Karpas-422 (cell line): ENCODE measurements at regions not wholly inside any gene's neighbourhood (a gene's known extent, or its start where the extent isn't known, plus 50 kb on each side); places are given as distances from the start of the nearest gene placed in this dataset.
"Not testable (repeated sequence)": the region's sequence is repeated elsewhere in the genome, so short reads cannot be mapped to it uniquely, and the experiment has no call there.

Source experiments
- DNase-seq: peaks from one replicate; pipeline ENCODE4 v3.0.0-alpha.2; 2015
- H2AFZ ChIP-seq: fragments of 200-600 bp; sonication (generic); 2 replicates; pipeline ENCODE4 v1.6.1; 2014; ENCODE audit warnings: antibody characterized with exemption, low read length, mixed read lengths
- H3K27ac ChIP-seq: fragments of 200-600 bp; sonication (generic); 2 replicates; pipeline ENCODE4 v1.5.1; 2014; ENCODE audit warnings: mild to moderate bottlenecking, low read length, moderate library complexity
- H3K27me3 ChIP-seq: fragments of 200-600 bp; sonication (generic); 2 replicates; pipeline ENCODE4 v1.6.1; 2014; ENCODE audit warnings: low read length, mixed read lengths
- H3K36me3 ChIP-seq: fragments of 200-600 bp; sonication (generic); 2 replicates; pipeline ENCODE4 v1.6.1; 2014; ENCODE audit warnings: low read length, mixed read lengths; ENCODE audit not compliant: insufficient read depth
- H3K4me1 ChIP-seq: fragments of 200-600 bp; sonication (generic); 2 replicates; pipeline ENCODE4 v1.6.1; 2014; ENCODE audit warnings: mild to moderate bottlenecking, low read length, mixed read lengths
- H3K4me2 ChIP-seq: fragments of 200-600 bp; sonication (generic); 2 replicates; pipeline ENCODE4 v1.6.1; 2014; ENCODE audit warnings: low read length, low read depth, mild to moderate bottlenecking; ENCODE audit not compliant: poor library complexity, severe bottlenecking
- H3K4me3 ChIP-seq: fragments of 200-600 bp; sonication (generic); 2 replicates; pipeline ENCODE4 v1.5.1; 2014; ENCODE audit warnings: mild to moderate bottlenecking, antibody characterized with exemption, low read length, mixed read lengths
- H3K79me2 ChIP-seq: fragments of 200-600 bp; sonication (generic); 2 replicates; pipeline ENCODE4 v1.6.1; 2014; ENCODE audit warnings: mild to moderate bottlenecking, low read length, mixed read lengths
- H3K9ac ChIP-seq: fragments of 200-600 bp; sonication (generic); 2 replicates; pipeline ENCODE4 v1.6.0; 2014; ENCODE audit warnings: low read length
- H3K9me2 ChIP-seq: fragments of 200-600 bp; sonication (generic), shearing (Covaris generic); replicated peaks from 2 replicates; pipeline ENCODE4 v1.6.0; 2014; ENCODE audit warnings: mild to moderate bottlenecking, low read length, moderate library complexity; ENCODE audit not compliant: insufficient read depth
- H3K9me3 ChIP-seq: fragments of 300-700, 200-600 bp; sonication (generic); 2 replicates; pipeline ENCODE4 v1.6.1; 2014; ENCODE audit warnings: low read length, mixed read lengths
- H4K20me1 ChIP-seq: fragments of 200-600 bp; sonication (generic); 2 replicates; pipeline ENCODE4 v1.6.1; 2014; ENCODE audit warnings: mild to moderate bottlenecking, antibody characterized with exemption, low read length, low read depth; ENCODE audit not compliant: insufficient read depth

DNA sequence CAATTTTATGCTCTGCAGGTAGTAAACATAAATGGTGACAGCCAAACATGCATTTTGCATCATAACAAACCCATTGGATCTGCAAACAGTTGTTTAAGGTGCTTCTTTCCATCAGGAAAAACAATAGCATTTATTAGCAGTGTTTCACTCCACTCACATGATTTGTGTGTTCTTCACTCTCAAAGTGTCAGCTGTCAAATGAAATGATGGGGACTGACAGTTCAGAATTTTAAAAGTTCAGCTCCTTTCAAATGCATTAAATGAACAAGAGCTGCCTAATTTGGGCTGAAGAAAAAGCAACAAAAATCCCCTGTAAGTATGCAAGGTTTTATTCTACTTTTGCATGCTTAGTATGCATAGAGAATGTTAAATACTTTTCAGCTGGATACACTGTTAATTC, 145.2 kb upstream of the CDIN1 start:
- Histone ChIP-seq H3K4me3 (no peak overlapping the region), H3K79me2 (no peaks in the 10 kb centered on the region), H3K4me1 (no peaks in the 10 kb centered on the region), H3K9ac (no peak overlapping the region), H3K9me3 (no peaks in the 10 kb centered on the region), H3K27me3 (no peaks in the 10 kb centered on the region), H3K4me2 (no peak overlapping the region), H2AFZ (no peak overlapping the region), H3K9me2 (no peaks in the 10 kb centered on the region), H3K27ac (no peak overlapping the region), H3K36me3 (no peaks in the 10 kb centered on the region), H4K20me1 (no peaks in the 10 kb centered on the region)
- no peak for DNase-seq

DNA sequence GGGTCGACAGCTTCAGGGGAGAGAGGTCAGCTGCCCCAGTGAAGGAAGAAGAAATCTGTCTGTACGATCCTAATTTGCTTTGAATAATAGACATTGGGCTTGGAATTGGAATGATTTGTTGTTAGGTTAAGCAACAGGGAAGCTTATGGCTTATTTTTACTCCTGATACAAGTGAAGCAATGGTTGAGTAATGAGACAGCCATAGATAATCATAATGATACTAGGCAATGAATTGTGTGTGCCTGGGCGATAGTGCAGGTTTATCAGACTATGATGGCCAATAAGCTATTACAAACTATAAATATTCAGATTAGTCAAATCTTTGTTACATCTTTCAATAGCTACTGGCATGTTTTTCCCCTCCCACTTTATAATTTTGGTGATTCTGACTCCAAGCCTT, 140.9 kb upstream of the CDIN1 start:
- no peak for DNase-seq
- H3K27ac ChIP-seq = no peak overlapping the region
- no peaks in the 10 kb centered on the region for H4K20me1 ChIP-seq
- H3K36me3 ChIP-seq = no peaks in the 10 kb centered on the region
- no peaks in the 10 kb centered on the region for H3K9me3 ChIP-seq
- H3K4me2 ChIP-seq = no peak overlapping the region
- no peaks in the 10 kb centered on the region for H3K79me2 ChIP-seq
- no peaks in the 10 kb centered on the region for H3K27me3 ChIP-seq
- no peak overlapping the region for H3K9ac ChIP-seq
- H3K4me3 ChIP-seq = no peak overlapping the region
- H3K9me2 ChIP-seq = no peaks in the 10 kb centered on the region
- H3K4me1 ChIP-seq = no peaks in the 10 kb centered on the region
- H2AFZ ChIP-seq = no peak overlapping the region

DNA sequence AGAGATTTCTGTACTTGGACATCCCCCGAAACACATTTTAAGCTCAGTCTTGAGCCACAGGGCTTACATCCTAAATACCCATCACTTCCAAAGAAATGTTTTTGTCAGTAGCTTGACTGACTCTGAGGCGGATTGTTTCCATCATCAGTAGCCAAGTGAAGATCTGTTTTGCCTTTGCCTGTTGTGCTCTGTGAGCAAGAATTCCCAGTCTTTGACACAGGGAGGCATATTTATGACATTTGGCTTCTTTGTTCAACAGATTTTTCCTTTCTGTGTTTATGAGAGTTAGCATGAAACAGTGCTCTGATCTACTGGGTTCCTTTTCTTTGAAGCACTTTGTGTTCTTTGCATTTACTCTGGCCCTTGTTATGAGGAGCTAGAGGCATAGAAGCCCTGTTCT, 132.1 kb upstream of the CDIN1 start:
- Histone ChIP-seq H3K4me2 (no peak overlapping the region), H3K27ac (no peak overlapping the region), H3K9me3 (no peaks in the 10 kb centered on the region), H3K79me2 (no peaks in the 10 kb centered on the region), H3K4me1 (no peaks in the 10 kb centered on the region), H3K36me3 (no peaks in the 10 kb centered on the region), H3K9me2 (no peaks in the 10 kb centered on the region), H3K9ac (no peak overlapping the region), H3K27me3 (no peaks in the 10 kb centered on the region), H3K4me3 (no peak overlapping the region), H2AFZ (no peak overlapping the region), H4K20me1 (no peaks in the 10 kb centered on the region)
- DNase-seq = no peak

DNA sequence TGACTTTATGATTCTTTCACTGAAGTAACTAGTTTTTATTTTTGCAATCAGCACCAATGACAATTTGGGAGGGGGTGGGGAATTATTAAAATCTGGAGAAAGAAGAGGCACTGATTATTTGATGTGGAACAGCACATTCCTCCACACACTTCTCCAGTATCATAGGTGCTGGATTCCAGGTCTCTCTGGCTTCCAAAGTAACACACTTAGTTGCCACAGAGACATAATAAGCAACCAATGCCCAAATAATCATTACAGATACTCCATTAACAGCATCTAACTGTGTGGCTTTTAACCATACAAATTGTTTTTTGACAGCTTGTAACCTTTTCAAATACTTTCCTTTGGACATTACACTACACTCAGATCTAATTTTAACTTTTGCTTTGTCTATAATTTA, 131.0 kb upstream of the CDIN1 start:
- Histone ChIP-seq H3K4me2 (no peak overlapping the region), H2AFZ (no peak overlapping the region), H3K27me3 (no peaks in the 10 kb centered on the region), H3K9ac (no peak overlapping the region), H3K79me2 (no peaks in the 10 kb centered on the region), H3K27ac (no peak overlapping the region), H3K36me3 (no peaks in the 10 kb centered on the region), H3K4me1 (no peaks in the 10 kb centered on the region), H3K9me3 (no peaks in the 10 kb centered on the region), H4K20me1 (no peaks in the 10 kb centered on the region), H3K4me3 (no peak overlapping the region), H3K9me2 (no peaks in the 10 kb centered on the region)
- no peak for DNase-seq

DNA sequence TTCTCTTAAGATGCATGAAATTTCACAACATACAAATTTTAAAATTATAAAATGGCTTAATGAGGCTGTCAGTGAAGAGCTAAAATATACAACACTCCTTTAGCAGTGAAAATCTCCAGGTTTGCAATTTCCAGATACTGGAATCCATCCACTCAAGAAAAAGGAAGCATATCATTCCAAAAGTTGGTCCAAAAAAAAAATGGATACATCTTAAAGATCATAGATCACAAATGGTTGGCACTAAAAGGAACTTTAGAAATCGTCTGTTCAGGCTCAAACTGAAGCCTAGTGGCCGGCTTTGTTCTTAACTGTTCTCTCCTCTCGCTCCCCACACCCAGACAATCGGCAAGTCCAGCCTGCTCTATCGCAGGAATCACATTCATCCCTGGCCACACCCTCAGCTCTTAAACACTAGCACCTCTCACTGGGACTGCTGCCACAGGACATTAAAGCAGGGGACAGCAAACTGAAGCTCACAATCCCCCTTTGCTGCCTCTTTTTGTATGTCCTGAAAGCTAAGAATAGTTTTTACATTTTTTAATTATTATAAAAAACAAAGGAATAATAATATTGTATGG, 130.3 kb upstream of the CDIN1 start:
- H3K9ac ChIP-seq = no peak overlapping the region
- no peak overlapping the region for H3K4me2 ChIP-seq

DNA sequence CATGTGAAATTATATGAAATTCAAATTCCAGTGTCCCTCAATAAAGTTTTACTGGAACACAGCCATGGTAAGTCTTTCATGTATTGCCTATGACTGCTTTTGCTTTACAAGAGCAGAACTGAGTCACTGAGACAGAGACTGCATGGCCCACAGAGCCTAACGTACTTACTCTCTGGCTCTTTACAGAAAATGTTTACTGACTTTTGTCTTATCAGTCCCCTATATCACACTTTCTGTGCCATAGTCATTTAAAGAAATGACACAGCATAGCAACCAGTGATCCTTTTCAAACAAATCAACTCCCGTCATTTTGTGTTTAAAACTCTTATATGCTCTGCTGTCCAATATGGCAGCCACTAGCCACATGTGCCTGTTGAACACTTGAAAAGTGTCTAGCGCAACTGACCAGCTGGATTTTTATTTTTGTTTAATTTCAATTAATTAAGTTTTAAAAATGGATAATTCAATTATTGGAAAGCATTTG, 129.7 kb upstream of the CDIN1 start:
- Histone ChIP-seq H3K9ac (no peak overlapping the region), H3K4me3 (no peak overlapping the region), H3K4me2 (no peak overlapping the region), H3K27me3 (no peaks in the 10 kb centered on the region), H3K9me3 (no peaks in the 10 kb centered on the region), H3K36me3 (no peaks in the 10 kb centered on the region), H4K20me1 (no peaks in the 10 kb centered on the region), H3K9me2 (no peaks in the 10 kb centered on the region), H3K79me2 (no peaks in the 10 kb centered on the region), H3K4me1 (no peaks in the 10 kb centered on the region), H2AFZ (no peak overlapping the region), H3K27ac (no peak overlapping the region)
- no peak for DNase-seq

More for the DNA sequence above, 130.3 kb upstream of the CDIN1 start:
- Histone ChIP-seq H3K9me3 (no peaks in the 10 kb centered on the region), H3K36me3 (no peaks in the 10 kb centered on the region), H3K4me3 (no peak overlapping the region), H4K20me1 (no peaks in the 10 kb centered on the region), H3K79me2 (no peaks in the 10 kb centered on the region), H2AFZ (no peak overlapping the region), H3K27ac (no peak overlapping the region), H3K4me1 (no peaks in the 10 kb centered on the region), H3K9me2 (no peaks in the 10 kb centered on the region), H3K27me3 (no peaks in the 10 kb centered on the region)
- DNase-seq = no peak

DNA sequence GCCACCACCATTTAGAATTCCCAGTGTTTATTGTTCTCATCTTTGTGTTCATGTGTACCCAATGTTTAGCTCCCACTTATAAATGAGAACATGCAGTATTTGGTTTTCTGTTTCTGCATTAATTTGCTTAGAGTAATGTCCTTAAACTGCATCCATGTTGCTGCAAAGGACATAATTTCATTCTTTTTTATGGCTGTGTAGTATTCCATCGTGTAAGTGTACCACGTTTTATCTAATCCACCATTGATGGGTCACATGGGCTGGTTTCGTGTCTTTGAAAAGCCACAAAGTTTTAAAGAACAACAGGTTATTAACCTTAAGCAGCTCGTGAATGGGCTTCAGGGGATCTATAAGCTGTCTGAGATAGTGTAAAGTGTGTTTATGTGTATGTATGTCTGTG, 125.2 kb upstream of the CDIN1 start:
- H3K9ac ChIP-seq, H3K27me3 ChIP-seq, DNase-seq, H3K4me3 ChIP-seq, H4K20me1 ChIP-seq, H3K9me3 ChIP-seq, H3K27ac ChIP-seq, H3K4me1 ChIP-seq, H3K36me3 ChIP-seq, H3K9me2 ChIP-seq, H2AFZ ChIP-seq, H3K4me2 ChIP-seq, H3K79me2 ChIP-seq: not testable (repeated sequence)

DNA sequence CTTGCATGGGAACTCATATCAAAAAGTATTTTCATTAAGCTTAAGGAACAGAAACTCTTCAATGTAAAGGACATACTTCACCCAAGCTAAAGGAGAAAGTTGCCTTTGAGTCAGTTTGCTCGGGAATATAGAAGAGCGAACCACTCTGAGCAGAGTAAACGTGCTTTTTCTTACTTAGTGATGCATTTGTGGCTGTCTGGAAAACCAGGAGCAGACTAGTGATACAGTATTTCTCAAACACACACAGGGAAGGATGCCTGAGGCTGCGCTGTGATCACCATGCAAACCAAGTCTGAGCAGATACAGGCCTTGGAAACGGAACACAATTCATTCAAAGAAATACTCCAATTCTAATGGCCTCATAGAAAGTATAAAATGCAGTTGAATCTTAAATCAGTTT, 121.0 kb upstream of the CDIN1 start:
- no peak for DNase-seq
- no peaks in the 10 kb centered on the region for H3K36me3 ChIP-seq
- no peaks in the 10 kb centered on the region for H4K20me1 ChIP-seq
- H2AFZ ChIP-seq = no peak overlapping the region
- no peaks in the 10 kb centered on the region for H3K27me3 ChIP-seq
- H3K4me1 ChIP-seq = no peaks in the 10 kb centered on the region
- no peak overlapping the region for H3K4me2 ChIP-seq
- H3K4me3 ChIP-seq = no peak overlapping the region
- no peak overlapping the region for H3K27ac ChIP-seq
- H3K9ac ChIP-seq = no peak overlapping the region
- H3K9me2 ChIP-seq = no peaks in the 10 kb centered on the region
- H3K79me2 ChIP-seq = no peaks in the 10 kb centered on the region
- no peaks in the 10 kb centered on the region for H3K9me3 ChIP-seq

DNA sequence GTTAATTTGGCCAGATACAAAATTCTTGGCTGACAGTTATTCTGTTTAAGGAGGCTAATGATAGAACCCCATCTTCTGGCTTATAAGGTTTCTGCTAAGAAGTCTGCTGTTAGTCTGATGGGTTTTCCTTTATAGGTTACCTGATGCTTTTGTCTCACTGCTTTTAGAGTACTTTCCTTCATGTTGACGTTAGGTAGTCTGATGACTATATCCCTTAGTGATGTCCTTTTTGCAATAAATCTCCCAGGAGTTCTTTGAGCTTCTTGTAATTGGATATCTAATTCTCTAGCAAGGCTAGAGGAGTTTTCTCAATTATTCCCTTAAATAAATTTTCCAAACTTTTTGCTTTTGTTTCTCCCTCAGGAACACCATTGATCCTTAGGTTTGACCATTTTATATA, 114.1 kb upstream of the CDIN1 start:
- H3K9ac ChIP-seq = no peak overlapping the region
- no peak for DNase-seq
- no peaks in the 10 kb centered on the region for H3K9me3 ChIP-seq
- no peak overlapping the region for H3K27ac ChIP-seq
- H3K27me3 ChIP-seq = no peaks in the 10 kb centered on the region
- no peaks in the 10 kb centered on the region for H3K4me1 ChIP-seq
- no peaks in the 10 kb centered on the region for H3K9me2 ChIP-seq
- no peak overlapping the region for H3K4me3 ChIP-seq
- H3K36me3 ChIP-seq = no peaks in the 10 kb centered on the region
- H3K4me2 ChIP-seq = no peak overlapping the region
- H3K79me2 ChIP-seq = no peaks in the 10 kb centered on the region
- H2AFZ ChIP-seq = no peak overlapping the region
- H4K20me1 ChIP-seq = no peaks in the 10 kb centered on the region
